ENCODE measurements at regions not wholly inside any gene's neighbourhood (a gene's known extent, or its start where the extent isn't known, plus 50 kb on each side); places are given as distances from the start of the nearest gene placed in this dataset.

DNA sequence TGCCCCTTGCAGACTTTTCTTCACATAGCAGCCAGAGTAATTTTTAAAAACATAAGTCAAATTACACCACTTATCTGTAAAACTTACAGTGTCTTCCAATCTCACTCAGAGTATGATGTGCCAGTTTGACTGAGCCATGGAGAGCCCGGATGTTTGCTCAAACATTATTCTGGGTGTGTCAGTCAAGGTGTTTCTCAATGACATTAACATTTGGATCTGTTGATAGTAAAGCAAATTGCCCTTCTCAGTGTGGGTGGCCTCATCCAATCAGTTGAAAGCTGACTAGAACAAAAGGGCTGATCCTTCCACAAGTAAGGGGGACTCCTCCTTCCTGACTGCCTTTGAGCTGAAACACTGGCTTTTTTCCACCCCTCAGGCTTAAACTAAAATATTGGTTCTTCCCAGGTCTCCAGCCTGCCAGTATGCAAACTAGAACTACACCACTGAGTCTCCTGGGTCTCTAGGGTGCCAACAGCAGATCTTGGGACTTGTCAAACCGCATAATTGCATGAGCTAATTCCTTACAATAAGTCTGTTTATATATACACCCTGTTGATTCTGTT, 157.9 kb upstream of the CTTNBP2NL start:
- TF ChIP-seq, protein P1, sequence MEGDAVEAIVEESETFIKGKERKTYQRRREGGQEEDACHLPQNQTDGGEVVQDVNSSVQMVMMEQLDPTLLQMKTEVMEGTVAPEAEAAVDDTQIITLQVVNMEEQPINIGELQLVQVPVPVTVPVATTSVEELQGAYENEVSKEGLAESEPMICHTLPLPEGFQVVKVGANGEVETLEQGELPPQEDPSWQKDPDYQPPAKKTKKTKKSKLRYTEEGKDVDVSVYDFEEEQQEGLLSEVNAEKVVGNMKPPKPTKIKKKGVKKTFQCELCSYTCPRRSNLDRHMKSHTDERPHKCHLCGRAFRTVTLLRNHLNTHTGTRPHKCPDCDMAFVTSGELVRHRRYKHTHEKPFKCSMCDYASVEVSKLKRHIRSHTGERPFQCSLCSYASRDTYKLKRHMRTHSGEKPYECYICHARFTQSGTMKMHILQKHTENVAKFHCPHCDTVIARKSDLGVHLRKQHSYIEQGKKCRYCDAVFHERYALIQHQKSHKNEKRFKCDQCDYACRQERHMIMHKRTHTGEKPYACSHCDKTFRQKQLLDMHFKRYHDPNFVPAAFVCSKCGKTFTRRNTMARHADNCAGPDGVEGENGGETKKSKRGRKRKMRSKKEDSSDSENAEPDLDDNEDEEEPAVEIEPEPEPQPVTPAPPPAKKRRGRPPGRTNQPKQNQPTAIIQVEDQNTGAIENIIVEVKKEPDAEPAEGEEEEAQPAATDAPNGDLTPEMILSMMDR (IDR thresholded peaks at IDR 0.05): no peak
- no peak for ATAC-seq (ENCODE audit: poor library complexity)
- Mint-ChIP-seq H3K4me1 (ENCODE audit: low read depth) (no peaks in the 10 kb centered on the region), H3K36me3 (ENCODE audit: low read depth) (no peaks in the 10 kb centered on the region), H3K27me3 (peaks cover 43% of the 10 kb centered on the region), H3K4me3 (no peak overlapping the region), H3K27ac (no peak overlapping the region), H3K9me3 (no peaks in the 10 kb centered on the region)
- Histone ChIP-seq H3K4me1 (ENCODE audit: insufficient read depth, low read length) (no peaks in the 10 kb centered on the region), H3K36me3 (ENCODE audit: insufficient read depth, low read length) (no peaks in the 10 kb centered on the region), H3K27ac (ENCODE audit: low read depth in 1 of 2, low read length in 2 of 2) (no peak overlapping the region), H3K4me3 (ENCODE audit: low read length) (no peak overlapping the region), H3K27me3 (ENCODE audit: control insufficient read depth in 1 of 2, insufficient read depth in 2 of 2, low read length in 2 of 2) (peaks cover 2 to 10% of the 10 kb centered on the region in 2 experiments), H3K9me3 (ENCODE audit: control insufficient read depth in 1 of 2, insufficient read depth in 1 of 2, low read length in 2 of 2) (peaks cover 0 to 4% of the 10 kb centered on the region in 2 experiments)
- no peak for DNase-seq
- CTCF ChIA-PET: no interaction called here
- intact Hi-C loops (cut with DNase I, micrococcal nuclease): no loop called here
- POLR2A ChIA-PET: no interaction called here

DNA sequence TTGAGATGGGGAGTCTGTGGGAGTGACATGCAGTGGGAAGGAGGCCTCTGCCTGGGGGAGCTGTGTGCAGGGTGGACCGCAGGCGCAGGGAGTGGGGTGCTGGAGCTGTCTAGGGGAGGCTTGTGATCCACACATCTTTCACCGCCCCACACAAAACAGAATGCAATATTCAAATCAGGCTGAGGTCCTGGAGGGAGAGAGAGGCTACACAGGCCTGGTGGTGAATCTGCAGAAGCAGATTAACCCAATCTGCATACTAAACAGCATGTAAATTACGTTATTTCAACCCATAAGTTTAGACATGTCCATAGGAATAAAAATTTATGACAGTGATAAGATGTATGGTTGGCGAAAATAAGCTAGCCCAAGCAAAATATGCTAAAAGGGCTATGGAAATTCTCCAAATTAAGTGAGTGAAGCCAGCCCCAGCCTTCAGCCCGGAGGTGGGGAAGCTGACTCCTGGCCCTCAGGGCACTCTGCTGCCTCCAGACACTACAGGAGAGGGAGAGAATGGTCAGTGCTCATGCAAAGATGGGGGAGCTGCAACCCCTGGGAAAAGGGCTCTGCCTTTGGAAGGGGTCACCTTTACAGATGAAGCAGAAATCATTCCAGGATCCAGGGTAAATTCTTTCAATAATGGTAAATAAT, 156.2 kb upstream of the CTTNBP2NL start:
- ATAC-seq (ENCODE audit: poor library complexity) (no peak), DNase-seq (no peak)
- H3K27ac Mint-ChIP-seq: no peak overlapping the region
- H3K36me3 ChIP-seq (ENCODE audit: insufficient read depth, low read length): no peaks in the 10 kb centered on the region
- ChIA-PET CTCF (no interaction called here), POLR2A (no interaction called here)
- H3K4me1 ChIP-seq (ENCODE audit: insufficient read depth, low read length): no peaks in the 10 kb centered on the region
- no peaks in the 10 kb centered on the region for H3K36me3 Mint-ChIP-seq (ENCODE audit: low read depth)
- no peaks in the 10 kb centered on the region for H3K9me3 Mint-ChIP-seq
- no peak overlapping the region for H3K4me3 ChIP-seq (ENCODE audit: low read length)
- H3K4me1 Mint-ChIP-seq (ENCODE audit: low read depth): no peaks in the 10 kb centered on the region
- H3K4me3 Mint-ChIP-seq: no peak overlapping the region
- intact Hi-C loops (cut with DNase I, micrococcal nuclease): no loop called here
- no peak overlapping the region for H3K27ac ChIP-seq (ENCODE audit: low read depth in 1 of 2, low read length in 2 of 2)
- TF ChIP-seq, protein P1 (IDR thresholded peaks at IDR 0.05): no peak
- peaks cover 2 to 10% of the 10 kb centered on the region in 2 experiments for H3K27me3 ChIP-seq (ENCODE audit: control insufficient read depth in 1 of 2, insufficient read depth in 2 of 2, low read length in 2 of 2)
- H3K27me3 Mint-ChIP-seq: peaks cover 47% of the 10 kb centered on the region
- peaks cover 0 to 4% of the 10 kb centered on the region in 2 experiments for H3K9me3 ChIP-seq (ENCODE audit: control insufficient read depth in 1 of 2, insufficient read depth in 1 of 2, low read length in 2 of 2)

DNA sequence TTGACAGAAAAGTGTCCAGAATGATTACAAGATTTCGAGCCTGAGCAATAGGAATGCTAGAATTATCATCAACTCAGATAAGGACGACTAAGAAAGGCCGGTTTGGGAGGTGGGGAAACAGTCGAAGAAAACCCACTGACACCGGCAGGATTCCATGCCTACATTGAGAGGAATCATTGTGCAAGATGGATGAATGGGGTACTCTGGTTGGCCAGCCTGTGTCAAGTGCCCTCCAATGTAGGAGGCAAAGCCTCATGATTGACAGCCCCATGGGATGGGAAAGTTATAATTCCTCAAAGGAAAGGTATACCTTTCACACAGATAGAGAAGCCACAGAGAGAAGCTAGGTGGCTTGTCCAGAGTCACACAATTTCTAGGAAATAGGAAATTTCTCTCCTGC, 153.5 kb upstream of the CTTNBP2NL start:
- ATAC-seq (ENCODE audit: poor library complexity) (no peak), DNase-seq (no peak)
- H3K4me1 ChIP-seq (ENCODE audit: insufficient read depth, low read length): no peaks in the 10 kb centered on the region
- Mint-ChIP-seq H3K9me3 (no peaks in the 10 kb centered on the region), H3K27me3 (peaks cover 46% of the 10 kb centered on the region), H3K4me1 (ENCODE audit: low read depth) (no peaks in the 10 kb centered on the region), H3K4me3 (no peak overlapping the region), H3K27ac (no peak overlapping the region), H3K36me3 (ENCODE audit: low read depth) (no peaks in the 10 kb centered on the region)
- no peak overlapping the region for H3K27ac ChIP-seq (ENCODE audit: low read depth in 1 of 2, low read length in 2 of 2)
- no peaks in the 10 kb centered on the region for H3K9me3 ChIP-seq (ENCODE audit: control insufficient read depth in 1 of 2, insufficient read depth in 1 of 2, low read length in 2 of 2)
- TF ChIP-seq, protein P1 (IDR thresholded peaks at IDR 0.05): no peak
- ChIA-PET CTCF (no interaction called here), POLR2A (no interaction called here)
- H3K27me3 ChIP-seq (ENCODE audit: control insufficient read depth in 1 of 2, insufficient read depth in 2 of 2, low read length in 2 of 2): peaks cover 0 to 10% of the 10 kb centered on the region in 2 experiments
- no peak overlapping the region for H3K4me3 ChIP-seq (ENCODE audit: low read length)
- no peaks in the 10 kb centered on the region for H3K36me3 ChIP-seq (ENCODE audit: insufficient read depth, low read length)
- intact Hi-C loops (cut with DNase I, micrococcal nuclease): no loop called here
